Epithelial cell of proximal tubule (primary cell): ENCODE measurements at regions not wholly inside any gene's neighbourhood (a gene's known extent, or its start where the extent isn't known, plus 50 kb on each side); places are given as distances from the start of the nearest gene placed in this dataset.

Experiments
- DNase-seq: peaks from one replicate; pipeline ENCODE4 v3.0.0-alpha.2; 2011; ENCODE audit warnings: low read depth
- H3K4me3 ChIP-seq: 2 replicates; pipeline ENCODE4 v1.5.1; 2011; ENCODE audit warnings: low read depth, mild to moderate bottlenecking, low read length
- CTCF ChIP-seq: conservative IDR thresholded peaks from 2 replicates; pipeline ENCODE4 v1.5.1; 2012; ENCODE audit warnings: low read depth, mild to moderate bottlenecking, low read length

DNA sequence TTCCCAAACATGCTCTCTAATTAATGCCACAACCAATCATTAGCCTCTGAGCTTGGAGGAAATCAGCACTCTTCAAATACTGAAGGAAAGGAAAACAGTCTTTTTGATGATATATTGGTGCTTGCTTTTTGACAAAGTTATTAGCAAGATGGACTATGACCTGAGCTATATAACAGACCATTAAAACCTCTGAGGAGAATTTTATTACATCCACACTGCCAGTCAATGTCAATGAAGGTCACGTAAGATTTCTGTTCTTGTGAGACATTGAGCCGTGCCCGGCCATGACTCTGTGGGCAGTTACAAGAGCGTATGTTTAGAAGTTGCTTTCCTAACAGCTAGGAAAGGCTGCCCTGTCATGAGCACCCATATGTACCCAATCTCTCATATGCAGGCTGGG lies 659.0 kb downstream of the UTRN start:
- no peak overlapping the region for H3K4me3 ChIP-seq
- TF ChIP-seq CTCF = no peak
- DNase-seq = no peak

DNA sequence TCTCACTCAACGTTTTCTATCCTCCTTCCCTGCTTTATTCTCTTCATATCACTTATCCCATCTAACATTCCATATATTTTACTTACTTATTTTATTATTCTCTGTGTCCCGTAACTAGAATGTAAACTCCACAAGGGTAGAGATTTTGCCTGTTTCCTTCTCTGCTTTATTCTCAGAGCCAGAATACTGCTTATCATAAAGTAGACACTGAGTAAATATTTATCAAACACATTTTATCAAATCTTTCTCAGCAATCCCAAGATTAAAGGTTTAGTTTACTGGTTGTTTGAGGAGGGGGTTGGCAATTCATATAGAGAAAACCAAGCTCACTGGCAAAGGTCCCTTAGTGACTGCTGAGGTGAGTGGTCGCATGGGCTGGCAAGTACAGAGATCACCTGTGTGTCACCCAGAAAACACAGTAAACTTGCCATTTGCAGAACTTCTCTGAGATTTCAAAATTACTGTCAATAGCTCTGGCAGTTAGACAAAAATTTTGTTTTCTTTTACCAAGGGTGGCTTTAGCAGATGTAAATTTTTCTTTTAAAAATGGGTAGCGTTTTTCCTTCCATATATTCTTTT lies 662.4 kb downstream of the UTRN start:
- no peak overlapping the region for H3K4me3 ChIP-seq
- TF ChIP-seq CTCF = no peak
- DNase-seq = no peak

DNA sequence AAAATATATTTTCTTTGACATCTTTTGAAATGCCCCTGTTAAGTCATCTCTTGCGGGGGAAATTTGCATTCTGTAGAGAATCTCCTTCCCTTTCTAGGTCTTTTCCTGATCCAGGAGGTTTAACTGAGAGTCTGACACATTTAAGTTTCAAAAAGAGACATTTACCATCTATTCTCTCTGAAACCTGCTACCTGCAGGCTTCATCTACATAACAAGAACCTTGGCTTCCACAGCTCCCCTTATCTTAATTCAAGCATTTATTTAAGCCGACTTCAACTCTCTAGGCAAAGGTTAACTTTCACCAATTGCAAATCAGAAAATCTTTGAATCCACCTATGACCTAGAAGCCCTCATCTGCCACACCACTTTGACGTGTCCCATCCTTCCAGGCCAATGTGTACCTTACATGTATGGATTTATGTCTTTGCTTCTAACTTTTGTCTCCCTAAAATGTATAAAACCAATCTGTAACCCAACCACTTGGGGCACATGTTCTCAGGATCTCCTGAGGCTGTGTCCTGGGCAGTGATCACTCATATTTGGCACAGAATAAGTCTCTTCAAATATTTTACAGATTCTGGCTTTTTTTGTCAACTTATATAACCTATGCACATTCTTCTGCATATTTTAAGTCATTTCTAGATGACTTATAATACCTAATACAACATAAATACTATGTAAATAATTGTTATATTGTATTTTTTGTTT lies 666.7 kb downstream of the UTRN start:
- DNase-seq = no peak
- no peak overlapping the region for H3K4me3 ChIP-seq
- TF ChIP-seq CTCF = no peak

GRCh38 chr6:144952456-144953240 lies 667.5 kb downstream of the UTRN start:
- H3K4me3 ChIP-seq = no peak overlapping the region
- no peak for TF ChIP-seq CTCF
- no peak for DNase-seq

DNA sequence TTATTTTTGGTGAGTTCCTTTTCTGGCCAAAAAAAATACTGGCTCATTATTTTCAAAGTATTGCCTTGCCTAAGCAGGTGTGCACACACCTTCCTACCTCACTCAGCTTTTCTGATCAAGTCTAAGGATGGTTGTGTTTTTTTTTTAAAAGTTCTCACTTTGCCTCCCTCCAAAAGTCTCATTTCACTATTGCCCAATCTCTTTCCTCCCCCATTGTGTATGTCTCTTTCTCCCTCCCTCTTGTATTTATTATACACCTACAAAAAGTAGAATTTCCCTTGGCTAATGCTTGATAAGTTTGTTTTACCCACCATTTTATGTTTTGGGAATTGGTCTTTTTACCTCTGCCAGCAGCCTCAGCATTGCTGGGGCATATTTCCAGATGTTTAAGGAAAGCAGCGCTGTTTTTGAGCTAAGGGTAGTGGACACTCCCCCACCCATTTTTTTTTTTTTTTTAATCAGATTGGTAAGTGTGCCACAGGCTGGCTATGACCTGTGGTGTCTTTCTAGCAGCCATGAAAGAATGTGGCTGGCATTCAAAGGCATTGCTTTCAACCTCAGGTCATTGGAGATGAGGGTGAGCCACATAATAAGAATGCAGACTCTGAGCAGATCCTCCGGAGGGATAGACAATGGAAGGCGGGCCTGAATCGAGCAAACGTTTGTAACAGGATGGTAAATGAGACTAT lies 668.6 kb downstream of the UTRN start:
- H3K4me3 ChIP-seq = no peak overlapping the region
- DNase-seq = peak; percentile 58
- no peak for TF ChIP-seq CTCF

- H3K4me3 ChIP-seq = no peak overlapping the region
- no peak for DNase-seq
- TF ChIP-seq CTCF = no peak
Measured at GRCh38 chr6:144954241-144954556, 669.1 kb downstream of the UTRN start.
